NCI-H2227 (cell line): ENCODE measurements at regions not wholly inside any gene's neighbourhood (a gene's known extent, or its start where the extent isn't known, plus 50 kb on each side); places are given as distances from the start of the nearest gene placed in this dataset.

Source experiments
- DNase-seq: peaks from one replicate; lab custom pipeline; 2025; ENCODE audit not compliant: unreplicated experiment; lab: John Stamatoyannopoulos, UW

- no peak for DNase-seq
These were observed 395.7 kb downstream of the TRIML1 start for GRCh38 chr4:188534917-188535316.

- DNase-seq = no peak
These were observed 397.6 kb downstream of the TRIML1 start for GRCh38 chr4:188536826-188537225.

GRCh38 chr4:188550296-188550695 is 411.1 kb downstream of the TRIML1 start:
- DNase-seq = no peak

GRCh38 chr4:188551156-188551555 is 411.9 kb downstream of the TRIML1 start:
- no peak for DNase-seq

GRCh38 chr4:188552741-188553275 is 413.6 kb downstream of the TRIML1 start:
- DNase-seq = no peak

GRCh38 chr4:188554413-188554812 is 415.2 kb downstream of the TRIML1 start:
- no peak for DNase-seq

GRCh38 chr4:188573104-188573503 is 433.9 kb downstream of the TRIML1 start:
- DNase-seq = no peak

- no peak for DNase-seq
These were observed 439.4 kb downstream of the TRIML1 start for GRCh38 chr4:188578657-188579056.

- DNase-seq = no peak
These were observed 456.8 kb downstream of the TRIML1 start for GRCh38 chr4:188596021-188596420.

GRCh38 chr4:188603646-188604045 is 464.4 kb downstream of the TRIML1 start:
- DNase-seq = no peak

- DNase-seq = no peak
These were observed 467.4 kb downstream of the TRIML1 start for GRCh38 chr4:188606635-188607034.

- DNase-seq = no peak
These were observed 471.9 kb downstream of the TRIML1 start for GRCh38 chr4:188611143-188611542.

- DNase-seq = no peak
These were observed 473.4 kb downstream of the TRIML1 start for GRCh38 chr4:188612659-188613058.

- no peak for DNase-seq
These were observed 474.7 kb downstream of the TRIML1 start for GRCh38 chr4:188613976-188614375.

GRCh38 chr4:188619456-188620149 is 480.4 kb downstream of the TRIML1 start:
- DNase-seq = no peak

GRCh38 chr4:188620608-188621007 is 481.4 kb downstream of the TRIML1 start:
- no peak for DNase-seq

- no peak for DNase-seq
These were observed 484.1 kb downstream of the TRIML1 start for GRCh38 chr4:188623314-188623854.

- no peak for DNase-seq
These were observed 485.1 kb downstream of the TRIML1 start for GRCh38 chr4:188624370-188624769.

GRCh38 chr4:188627892-188628291 is 488.7 kb downstream of the TRIML1 start:
- DNase-seq = no peak

GRCh38 chr4:188639479-188640100 is 500.3 kb downstream of the TRIML1 start:
- no peak for DNase-seq

- no peak for DNase-seq
These were observed 508.7 kb downstream of the TRIML1 start for GRCh38 chr4:188647820-188648370.

GRCh38 chr4:188649635-188650034 is 510.4 kb downstream of the TRIML1 start:
- DNase-seq = no peak
